NT2/D1 (cell line): ENCODE measurements at regions not wholly inside any gene's neighbourhood (a gene's known extent, or its start where the extent isn't known, plus 50 kb on each side); places are given as distances from the start of the nearest gene placed in this dataset.

Experiments
- SUZ12 ChIP-seq: IDR thresholded peaks from 2 replicates; pipeline ENCODE4 v1.6.1; 2011; ENCODE audit not compliant: insufficient read length, insufficient read depth; ENCODE audit errors: extremely low read depth
- YY1 ChIP-seq: IDR thresholded peaks from 2 replicates; pipeline ENCODE4 v1.6.1; 2011; ENCODE audit not compliant: insufficient read length, insufficient read depth
- ZNF274 ChIP-seq: IDR thresholded peaks from 2 replicates; pipeline ENCODE4 v1.6.1; 2011; ENCODE audit warnings: mild to moderate bottlenecking, low read depth, low read length

- TF ChIP-seq YY1 (no peak), ZNF274 (no peak), SUZ12 (no peak)
Observed at GRCh38 chr10:63042256-63042655, 90.9 kb upstream of the NRBF2 start.
